Fibroblast of the conjunctiva (primary cell): ENCODE measurements at regions not wholly inside any gene's neighbourhood (a gene's known extent, or its start where the extent isn't known, plus 50 kb on each side); places are given as distances from the start of the nearest gene placed in this dataset.

Experiments
- DNase-seq: peaks from one replicate; pipeline ENCODE4 v3.0.0-alpha.2; 2010; ENCODE audit warnings: low read depth

DNA sequence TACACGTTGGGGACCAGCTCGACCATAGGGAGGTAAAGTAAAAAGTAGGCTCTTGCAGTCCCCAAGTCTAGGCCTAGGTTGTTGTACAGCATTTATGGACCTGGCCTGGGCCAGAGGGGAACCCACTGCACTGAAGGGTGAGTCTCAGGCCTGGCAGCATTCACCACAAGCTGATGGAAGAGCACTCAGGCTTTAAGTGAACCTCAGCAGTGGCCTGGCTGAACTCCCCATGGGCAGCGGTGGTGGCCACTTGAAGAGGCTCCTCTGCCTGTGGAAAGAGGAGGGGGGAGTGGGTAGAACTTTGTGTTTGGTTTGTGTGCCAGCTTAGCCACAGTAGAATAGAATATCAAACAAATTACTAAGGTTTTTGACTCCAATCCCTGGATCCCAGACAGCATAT, 176.2 kb upstream of the PRMT6 start:
- DNase-seq = no peak

DNA sequence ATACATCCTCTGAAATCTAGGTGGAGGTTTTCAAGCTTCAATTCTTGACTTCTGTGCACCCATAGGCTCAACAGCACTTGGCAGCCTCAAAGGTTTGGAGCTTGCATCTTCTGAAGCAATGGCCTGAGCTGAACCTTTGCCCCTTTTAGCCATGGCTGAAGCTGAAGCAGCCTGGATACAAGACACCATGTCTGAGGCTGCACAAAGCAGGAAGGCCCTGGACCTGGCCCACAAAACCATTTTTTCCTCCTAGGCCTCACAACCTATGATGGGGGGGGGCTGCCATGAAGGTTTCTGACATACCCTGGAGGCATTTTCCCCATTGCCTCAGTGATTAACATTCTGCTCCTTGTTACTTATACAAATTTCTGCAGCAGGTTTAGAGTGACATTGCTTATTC, 173.3 kb upstream of the PRMT6 start:
- DNase-seq = no peak

DNA sequence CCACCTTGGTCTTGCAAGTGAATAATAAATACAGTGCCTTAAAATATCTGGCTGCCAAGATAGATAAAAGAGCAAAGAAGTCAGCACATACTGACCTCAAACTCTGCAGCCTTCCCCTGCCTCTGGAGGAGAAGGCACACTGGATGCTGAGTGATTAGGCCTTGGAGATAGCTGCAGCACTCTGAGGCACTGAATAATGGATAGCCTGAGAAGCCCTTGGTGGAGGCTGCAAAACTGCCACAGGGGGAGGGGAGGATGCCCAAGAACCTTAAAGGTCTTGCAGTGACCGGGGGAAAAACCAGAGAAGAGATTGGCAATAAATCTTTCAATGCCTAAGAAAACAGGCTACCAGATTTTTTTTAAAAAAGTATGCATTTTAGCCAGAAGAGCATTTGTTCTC, 167.4 kb upstream of the PRMT6 start:
- no peak for DNase-seq

DNA sequence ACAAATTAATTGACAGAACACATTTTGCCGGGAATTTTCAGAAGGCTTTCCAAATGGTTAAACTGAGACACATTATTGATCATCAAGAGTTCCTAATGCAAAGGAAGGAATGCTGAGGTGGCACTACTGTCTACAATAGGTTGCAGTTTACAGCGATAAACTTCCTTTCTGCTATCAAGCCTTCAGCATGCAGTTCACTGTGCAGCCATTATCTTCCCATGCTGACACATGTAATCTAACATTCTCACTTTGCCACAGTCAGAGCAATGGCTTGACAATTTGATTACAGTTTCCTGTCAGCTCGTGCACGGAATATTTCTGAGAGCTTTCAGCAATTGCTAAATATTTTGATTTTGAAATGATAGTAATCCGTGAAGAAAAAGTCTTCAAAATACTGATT, 166.9 kb upstream of the PRMT6 start:
- no peak for DNase-seq

DNA sequence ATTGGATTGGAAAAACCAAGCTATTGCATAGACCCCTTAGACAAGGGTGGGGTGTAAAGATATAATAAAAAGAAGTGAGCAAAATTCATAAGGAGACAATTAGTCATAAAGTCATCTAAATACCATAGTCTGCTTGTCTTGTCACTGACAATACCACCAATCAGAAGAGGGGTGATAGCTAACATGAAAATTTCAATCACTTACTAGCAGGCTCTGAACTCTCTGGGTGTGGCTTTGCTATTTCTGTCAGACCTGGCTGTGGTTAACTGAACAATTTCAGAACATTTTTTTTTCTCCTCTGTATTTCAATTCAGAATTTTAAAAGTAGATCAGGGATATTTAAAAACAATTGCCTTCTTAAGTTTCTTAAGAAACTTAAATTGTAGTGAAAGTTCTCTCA, 158.5 kb upstream of the PRMT6 start:
- DNase-seq = no peak

DNA sequence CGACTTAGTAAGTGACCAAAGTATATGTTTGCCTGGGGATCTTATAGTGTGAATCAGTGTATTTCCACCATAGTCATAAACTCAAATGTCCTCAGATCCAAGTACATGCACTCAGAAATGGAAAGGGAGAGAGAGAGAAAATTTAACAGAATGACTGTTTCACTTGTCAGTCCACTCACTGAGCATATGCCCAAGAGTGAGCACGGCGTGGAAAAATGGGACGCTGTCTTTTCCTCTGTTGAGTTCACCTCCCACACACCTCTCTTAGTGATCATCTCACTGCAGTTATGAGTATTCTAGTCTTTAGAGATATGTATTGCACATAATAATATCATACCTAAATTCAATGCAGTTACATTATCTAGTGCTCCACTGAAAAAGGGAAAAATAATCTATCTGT, 156.8 kb upstream of the PRMT6 start:
- DNase-seq = no peak

DNA sequence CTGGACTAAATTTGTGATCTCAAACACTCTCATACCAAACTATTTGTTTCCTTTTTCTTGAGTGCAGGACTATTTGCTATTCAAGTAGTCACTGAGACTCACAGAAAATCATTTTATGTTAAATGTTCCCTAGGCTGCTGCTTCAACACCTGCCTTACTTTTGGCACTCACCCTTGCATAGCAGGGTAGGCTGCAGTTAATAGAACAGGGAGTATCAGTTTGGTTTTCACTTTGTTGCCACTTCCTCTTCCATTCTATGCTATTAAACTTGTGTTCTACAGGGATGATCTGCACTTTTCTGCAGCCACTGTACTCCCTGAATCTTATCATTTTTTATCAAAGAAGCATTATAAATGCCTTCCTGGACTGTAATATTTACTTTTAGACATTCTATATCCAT, 148.7 kb upstream of the PRMT6 start:
- DNase-seq = no peak

DNA sequence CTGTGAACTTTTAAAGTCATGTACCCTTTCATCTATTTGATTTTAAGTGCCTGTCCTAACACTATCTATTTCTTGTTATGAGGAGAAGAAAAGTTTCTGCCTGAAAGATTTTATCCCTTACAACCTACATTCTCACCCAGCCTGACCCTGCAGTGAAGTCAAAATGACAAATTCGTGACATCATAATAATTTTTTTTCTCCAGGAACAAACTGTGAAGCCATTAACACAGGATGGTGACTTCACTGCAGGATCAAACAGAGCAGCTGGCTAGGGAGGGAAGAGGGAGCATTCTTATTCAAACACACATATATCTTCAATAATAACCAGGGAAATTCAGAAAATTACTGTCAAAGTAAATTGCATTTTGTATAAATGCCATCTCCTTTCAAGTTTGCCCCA, 147.8 kb upstream of the PRMT6 start:
- DNase-seq = no peak

DNA sequence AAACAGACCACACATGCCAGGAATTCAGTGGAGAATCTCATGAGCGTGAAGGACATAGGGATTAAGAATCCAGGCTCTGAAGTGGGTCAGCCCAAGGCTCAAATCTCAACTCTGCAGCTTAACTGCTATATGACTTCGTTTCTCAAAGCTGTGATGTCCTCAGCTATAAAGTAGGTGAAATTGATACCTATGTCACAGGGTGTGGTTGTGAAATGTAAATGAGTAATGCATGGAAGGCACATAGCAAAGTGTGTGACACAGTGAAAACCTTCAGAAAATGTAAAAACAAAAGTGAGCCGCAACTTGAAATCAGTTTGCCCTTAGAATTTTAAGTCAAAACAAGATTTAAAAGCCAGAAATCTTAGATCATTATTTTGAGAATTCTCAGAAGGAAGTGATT, 145.7 kb upstream of the PRMT6 start:
- DNase-seq = no peak

DNA sequence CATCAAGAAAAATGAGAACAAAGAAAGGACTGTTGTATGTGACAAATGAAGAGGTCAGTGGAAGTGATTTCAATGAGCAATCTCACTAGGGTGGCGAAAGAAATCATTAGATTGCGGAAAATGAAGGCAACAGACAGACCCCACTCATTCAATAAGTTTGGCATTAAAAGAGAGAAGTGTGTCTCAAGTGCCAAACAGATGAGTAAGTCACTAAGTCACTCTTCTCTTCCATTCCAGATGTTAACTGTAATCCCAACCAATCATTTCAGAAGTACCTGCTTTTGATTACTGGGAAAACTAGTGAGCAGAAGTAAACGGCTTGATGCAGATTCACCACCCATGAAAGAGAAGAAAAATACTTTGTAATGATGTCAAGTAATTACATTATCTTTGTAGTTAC, 144.3 kb upstream of the PRMT6 start:
- DNase-seq = no peak

DNA sequence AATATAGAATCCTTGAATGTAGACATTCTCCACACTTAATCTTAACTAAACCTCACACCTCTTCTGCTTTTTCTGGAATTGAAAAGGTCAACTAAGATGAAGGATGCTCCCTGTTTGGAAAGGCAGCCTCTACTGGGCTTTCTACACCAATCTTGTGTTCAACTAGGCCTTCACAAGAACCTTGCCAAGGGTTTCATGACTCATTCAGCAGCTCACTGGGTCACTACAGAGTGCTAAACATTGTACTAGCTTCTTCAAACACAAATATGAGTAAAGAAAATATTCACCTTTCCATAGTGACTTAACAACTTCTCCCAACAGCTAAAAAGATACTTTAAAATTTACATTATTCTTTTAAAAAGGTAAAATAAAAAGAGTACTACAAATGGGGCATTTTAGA, 135.3 kb upstream of the PRMT6 start:
- peak; percentile 9 for DNase-seq

DNA sequence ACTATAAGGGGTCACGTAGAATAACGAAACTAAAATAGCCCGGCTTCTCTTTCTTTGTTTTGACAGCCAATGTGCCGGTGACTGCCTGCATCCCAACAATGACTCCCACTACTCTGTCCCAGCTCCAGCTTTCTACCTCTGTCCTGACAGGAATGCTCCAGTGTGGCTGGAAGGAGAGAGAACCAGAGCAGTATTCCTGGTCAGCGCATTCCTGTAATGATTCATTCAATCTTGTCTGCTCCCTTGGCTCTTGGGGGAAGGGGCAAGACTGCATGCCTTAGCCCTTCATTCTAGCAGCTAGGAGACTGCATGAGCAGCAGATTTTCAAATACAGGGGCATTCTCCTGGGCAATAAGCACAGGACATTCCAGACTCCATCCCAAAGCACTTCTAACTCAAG, 132.1 kb upstream of the PRMT6 start:
- no peak for DNase-seq

DNA sequence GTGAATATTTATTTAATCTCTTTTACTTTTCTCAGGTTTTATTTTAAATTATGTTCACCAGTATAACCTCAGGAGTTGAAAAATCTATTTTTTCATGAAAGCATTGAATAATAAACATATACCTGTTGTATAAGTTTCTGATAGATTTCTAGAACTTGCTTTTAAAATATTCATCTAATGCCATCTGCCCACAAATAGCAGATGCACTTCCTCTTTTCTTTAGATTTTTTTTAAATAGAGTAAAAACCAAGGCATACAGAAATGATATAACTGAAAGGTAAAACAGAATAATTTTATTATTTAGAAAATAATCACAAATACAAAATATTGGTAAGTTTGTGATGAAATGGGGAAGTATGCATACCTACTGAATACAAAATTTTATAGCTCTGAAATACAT, 130.7 kb upstream of the PRMT6 start:
- no peak for DNase-seq

DNA sequence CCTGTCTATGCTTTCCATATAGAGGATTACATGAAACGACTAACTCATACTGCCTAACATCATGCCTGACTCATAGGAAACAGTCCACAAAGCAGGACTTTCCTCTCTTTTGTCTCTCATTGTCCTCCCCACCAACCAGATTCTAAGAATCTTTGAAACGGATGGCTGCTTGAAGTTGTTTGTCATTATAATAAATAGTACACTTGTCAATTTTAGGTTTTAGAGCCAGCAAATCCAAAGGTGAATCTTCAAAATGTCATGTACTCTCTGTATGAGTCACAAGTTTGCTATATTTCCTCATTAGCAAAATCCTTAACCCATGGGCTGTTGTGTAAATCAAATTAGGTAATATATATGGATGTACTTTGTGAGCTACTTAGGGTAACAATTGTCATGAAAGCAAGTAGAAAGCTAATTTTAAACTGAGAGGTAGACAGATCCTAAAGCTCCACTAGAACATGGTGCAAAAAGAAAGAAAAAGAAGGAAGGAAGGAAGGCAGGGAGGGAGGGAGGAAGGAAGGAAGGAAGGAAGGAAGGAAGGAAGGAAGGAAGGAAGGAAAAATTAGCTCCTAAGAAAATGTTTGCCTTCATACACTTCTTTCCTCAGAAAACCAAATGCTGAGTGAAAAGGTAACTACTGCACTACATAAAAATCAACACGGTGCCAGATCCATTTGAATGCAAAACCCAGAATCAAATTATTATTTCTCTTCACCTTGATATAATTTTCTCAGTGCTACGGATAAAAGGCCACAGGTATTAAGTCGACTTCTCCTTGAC, 129.5 kb upstream of the PRMT6 start:
- DNase-seq = no peak

DNA sequence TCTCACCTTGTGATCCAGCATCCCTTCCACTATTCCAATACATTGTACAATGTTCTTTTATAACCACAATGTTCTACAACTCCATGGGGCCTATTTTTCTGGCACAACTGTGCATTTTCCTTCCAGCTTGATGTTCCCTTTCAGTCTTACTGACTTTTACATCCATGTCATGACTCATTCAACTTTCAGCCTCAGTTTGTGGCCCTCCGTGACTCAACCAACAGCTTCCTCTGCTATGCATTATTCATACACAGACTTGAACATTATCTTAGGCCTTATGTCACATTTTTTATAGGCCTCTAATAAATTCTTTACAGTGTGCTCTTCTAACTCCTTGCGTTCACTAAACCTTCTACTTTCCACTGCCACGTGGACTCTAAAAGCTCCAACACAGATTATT, 119.4 kb upstream of the PRMT6 start:
- DNase-seq = peak; percentile 77

DNA sequence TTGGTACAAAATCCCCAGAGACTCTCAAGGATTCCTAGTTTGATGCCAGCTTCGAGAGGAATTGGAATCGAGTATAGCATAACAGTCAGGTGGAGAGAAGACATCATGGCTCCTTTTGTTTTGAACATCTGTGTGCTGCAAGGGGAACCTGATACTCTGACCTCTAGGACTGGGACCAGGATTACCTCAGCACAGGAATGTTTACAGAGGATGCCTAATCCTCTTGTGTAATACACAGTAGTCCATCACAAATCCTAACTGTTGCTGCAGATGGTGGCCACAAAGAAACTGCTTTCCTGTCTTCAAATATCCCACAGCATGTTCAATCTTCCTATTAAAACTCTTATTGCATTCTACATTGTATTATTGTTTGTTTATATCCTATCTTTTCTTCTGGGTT, 111.8 kb upstream of the PRMT6 start:
- peak; percentile 13 for DNase-seq

DNA sequence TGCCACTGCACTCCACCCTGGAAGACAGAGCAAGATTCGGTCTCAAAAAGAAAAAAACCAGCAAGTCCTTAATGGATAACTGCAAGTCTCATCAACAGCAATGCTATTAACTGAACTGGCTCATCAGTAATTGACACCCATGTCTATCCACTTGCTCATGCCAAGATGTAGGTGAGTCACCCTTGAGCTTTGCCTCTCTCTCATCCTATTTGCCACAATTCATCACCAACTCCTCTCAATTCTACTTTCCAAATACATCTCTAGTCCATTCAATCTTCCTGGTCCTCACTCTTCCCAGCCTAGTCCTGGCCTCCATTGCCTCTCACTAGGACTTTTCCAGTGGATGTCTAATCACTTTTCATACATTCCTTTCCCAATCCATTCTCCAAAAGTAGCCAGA, 103.7 kb upstream of the PRMT6 start:
- DNase-seq = no peak

DNA sequence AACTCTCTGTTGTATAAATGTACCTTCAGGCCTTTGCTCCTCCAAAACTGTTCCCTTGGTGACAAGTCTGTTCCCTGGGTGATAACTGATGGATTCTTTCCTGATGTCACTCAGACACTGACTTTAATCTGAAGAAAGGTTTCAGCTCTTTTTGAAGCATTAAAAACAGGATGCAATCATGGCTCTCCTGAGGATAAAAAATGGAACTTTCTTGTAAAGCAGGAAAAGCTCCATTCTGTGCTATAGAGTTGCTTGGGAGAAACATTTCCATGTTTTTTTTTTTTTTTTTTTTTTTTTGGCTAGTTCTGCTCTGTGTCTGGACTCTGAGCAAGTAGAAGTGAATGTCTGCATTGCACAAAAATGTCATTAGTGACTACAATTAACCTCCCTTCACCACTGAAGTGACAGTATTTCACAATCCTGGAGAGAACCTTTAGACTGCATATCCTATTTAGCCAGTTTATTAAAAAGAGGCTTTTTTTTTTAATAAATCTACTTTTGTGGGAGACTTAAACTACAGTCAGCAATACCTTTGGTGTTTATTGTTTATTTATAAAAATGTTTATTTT, 101.7 kb upstream of the PRMT6 start:
- DNase-seq = no peak

DNA sequence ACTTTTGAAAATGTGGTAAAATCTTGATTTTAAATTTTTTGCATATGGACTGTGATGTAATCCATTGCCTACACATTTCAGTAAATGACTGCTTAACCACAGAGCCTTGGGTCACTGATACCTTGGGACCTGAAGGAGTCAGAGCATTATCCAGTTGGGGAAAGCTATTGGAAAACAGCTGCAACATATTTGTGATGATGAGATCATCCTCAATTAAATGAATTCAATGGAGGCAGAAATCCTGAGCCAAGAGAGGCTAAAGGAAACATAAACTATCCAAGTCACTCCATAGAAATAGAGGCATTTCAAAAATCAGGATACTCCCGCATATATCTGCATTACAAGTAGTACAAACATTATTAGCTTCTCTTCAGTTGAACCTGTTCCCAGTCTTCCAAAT, 99.8 kb upstream of the PRMT6 start:
- peak; percentile 39 for DNase-seq

DNA sequence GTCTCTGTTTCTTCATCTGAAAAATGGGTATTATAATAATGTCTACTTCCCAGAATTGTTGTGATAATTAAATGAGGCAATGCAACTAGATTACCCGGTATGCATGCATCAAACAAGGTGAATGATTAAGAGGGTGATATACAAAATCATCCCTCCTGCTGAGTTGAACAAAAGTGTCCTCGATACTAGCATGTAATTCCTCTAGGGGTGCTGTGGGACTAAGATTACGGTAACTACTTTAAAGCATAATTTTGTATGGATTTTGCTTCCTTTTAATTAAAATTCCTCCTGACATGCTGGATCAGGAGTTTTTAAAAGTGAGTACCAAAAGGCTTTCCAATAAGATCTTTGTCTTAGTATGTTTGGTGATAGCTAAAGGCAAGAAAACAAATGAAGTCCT, 98.7 kb upstream of the PRMT6 start:
- DNase-seq = no peak

DNA sequence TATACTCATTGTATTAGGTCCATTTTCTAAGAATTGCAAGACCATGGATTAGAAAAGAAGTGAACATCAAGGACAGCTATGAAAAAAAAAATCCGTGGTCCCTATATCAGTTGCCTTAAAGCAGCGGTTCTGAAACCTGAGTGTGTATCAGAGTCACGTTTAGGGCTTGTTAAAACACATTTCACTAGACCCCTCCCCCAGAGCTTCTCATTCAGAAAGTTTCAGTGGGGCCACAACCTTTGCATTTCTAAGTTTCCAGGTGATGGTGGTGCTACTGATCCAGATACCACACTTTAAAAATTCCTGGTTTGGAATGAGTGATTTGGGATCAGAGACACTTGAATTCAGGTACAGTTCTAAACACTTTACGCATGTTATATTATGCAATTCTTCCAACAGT, 96.1 kb upstream of the PRMT6 start:
- DNase-seq = no peak

DNA sequence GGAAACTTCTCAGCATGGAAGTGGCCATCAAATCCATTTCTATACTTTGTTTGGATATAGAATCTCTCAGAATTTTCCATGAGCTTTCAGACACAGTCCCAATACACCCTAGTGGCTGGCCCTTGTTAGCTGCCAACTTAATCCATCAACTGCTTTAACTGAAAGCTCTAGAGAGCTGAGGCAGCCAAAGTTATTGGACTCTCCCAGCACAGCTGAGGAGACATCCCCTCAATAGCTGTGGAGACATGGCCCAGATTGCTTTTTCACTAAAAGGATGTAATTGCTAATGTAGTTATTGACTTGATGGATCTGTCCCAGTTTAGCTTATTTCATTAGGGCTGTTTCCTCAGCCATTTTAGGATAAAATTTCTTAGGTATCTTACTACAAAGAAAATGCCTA, 94.8 kb upstream of the PRMT6 start:
- no peak for DNase-seq

DNA sequence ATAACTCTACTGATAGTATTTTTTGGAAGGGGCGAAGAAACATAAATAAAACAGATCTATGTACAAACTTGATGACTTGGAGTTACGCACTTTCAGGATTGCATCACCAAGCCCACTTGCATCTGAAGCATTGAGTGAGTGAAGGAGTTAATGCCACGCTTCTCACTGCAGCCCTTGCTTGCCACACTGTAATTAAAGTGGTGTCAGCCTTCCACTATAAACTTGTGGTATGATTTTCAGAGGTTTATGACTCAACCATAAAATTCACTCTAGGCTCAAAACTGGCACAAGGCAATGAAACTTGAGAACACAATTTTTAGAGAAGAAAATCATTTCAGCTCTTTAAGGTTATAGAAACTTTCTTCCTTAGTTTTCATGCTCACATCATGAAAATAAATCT, 93.9 kb upstream of the PRMT6 start:
- peak; percentile 5 for DNase-seq

DNA sequence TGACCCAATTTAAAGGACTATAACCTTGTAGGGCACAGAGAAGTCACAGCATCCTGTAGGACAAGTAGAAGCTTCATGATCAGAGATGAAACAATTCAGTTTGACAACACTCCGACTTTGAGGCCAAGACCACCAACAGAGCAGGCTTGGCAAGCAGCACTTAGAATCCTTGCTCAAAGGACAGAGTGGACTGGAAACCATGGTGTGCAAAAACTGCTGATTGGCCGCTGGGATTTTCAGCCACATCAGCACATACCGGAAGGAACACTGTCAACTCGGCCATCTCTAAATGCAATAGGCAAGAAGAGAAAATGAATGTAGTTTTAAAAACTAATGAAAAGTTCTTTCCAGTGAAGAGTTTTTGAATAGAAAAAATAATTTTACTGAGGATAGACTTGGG, 92.0 kb upstream of the PRMT6 start:
- no peak for DNase-seq
